ENCODE measurements at regions not wholly inside any gene's neighbourhood (a gene's known extent, or its start where the extent isn't known, plus 50 kb on each side); places are given as distances from the start of the nearest gene placed in this dataset.

DNA sequence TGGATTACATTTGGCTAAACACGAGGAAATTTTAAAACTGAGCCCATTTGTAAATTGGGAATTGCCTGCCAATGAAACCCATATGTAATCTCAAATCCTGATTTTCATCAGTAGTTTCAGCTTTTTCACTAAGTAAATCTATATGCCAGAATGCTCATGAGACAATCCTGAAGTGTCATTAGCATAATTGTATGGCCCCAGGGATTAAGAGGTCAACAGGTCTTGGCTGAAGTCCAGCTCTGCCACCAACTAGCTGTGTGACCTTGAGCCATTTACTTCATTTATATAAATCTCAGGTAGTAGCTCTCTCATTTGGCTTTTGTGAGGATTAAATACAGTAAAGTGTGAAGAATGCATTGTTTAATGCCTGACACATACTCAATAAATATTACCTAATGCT, 320.5 kb upstream of the EMCN start:
- no peak for DNase-seq (ENCODE audit: low read depth, low spot score)
- ChIA-PET CTCF (interaction anchor here (1.1 kb wide), 1 partner anchor 1425 kb away, joined by 3 read pairs; no protein-coding TSS in a partner anchor), POLR2A (no interaction called here)
- TF ChIP-seq, protein P1, sequence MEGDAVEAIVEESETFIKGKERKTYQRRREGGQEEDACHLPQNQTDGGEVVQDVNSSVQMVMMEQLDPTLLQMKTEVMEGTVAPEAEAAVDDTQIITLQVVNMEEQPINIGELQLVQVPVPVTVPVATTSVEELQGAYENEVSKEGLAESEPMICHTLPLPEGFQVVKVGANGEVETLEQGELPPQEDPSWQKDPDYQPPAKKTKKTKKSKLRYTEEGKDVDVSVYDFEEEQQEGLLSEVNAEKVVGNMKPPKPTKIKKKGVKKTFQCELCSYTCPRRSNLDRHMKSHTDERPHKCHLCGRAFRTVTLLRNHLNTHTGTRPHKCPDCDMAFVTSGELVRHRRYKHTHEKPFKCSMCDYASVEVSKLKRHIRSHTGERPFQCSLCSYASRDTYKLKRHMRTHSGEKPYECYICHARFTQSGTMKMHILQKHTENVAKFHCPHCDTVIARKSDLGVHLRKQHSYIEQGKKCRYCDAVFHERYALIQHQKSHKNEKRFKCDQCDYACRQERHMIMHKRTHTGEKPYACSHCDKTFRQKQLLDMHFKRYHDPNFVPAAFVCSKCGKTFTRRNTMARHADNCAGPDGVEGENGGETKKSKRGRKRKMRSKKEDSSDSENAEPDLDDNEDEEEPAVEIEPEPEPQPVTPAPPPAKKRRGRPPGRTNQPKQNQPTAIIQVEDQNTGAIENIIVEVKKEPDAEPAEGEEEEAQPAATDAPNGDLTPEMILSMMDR (IDR thresholded peaks at IDR 0.05; ENCODE audit: insufficient read depth, low read length, missing control alignments), result no peak
- no peak overlapping the region for H3K4me3 ChIP-seq (ENCODE audit: low read depth, low read length)

DNA sequence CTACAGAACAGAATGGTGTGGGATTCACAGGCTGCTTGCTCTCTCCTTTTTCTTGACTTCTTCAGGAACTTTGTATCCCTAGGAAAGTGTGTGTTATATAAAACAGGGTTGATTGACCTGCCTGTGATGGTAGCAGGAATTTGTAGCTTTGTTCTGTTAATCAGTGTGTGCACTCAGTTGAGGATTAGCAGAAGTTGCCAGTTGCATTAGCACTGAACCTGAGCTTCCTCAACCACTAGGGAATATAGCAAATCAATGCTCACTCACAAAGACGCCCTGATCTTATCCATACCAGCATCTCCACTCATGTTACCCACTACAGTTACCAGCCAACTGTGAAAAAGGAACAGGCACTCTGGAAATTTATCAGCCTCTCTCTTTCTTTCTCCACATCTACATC, 319.1 kb upstream of the EMCN start:
- TF ChIP-seq, protein P1 (IDR thresholded peaks at IDR 0.05; ENCODE audit: insufficient read depth, low read length, missing control alignments), result no peak
- H3K4me3 ChIP-seq (ENCODE audit: low read depth, low read length), result no peak overlapping the region
- ChIA-PET POLR2A (no interaction called here), CTCF (no interaction called here)
- no peak for DNase-seq (ENCODE audit: low read depth, low spot score)

DNA sequence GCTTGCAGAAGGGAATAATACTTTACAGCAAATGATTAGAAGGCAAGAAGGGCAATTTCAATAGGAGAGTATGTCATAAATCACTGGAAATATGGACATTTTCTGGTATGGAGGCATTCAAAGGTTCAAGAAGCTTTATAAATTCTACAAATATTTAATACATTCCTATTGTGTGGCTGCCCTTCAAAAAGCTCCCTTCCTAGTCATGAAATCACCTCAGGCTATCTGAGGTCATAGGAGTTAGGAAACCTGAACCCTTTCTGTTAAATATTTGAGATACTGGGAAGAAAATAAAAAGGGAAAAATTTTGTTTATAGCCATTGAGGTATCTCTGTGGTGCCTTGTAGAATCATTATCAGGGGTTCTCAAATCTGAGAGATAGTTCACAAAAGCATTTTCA, 316.8 kb upstream of the EMCN start:
- DNase-seq (ENCODE audit: low read depth, low spot score), result no peak
- H3K4me3 ChIP-seq (ENCODE audit: low read depth, low read length), result no peak overlapping the region
- POLR2A ChIA-PET, result no interaction called here
- TF ChIP-seq, protein P1 (IDR thresholded peaks at IDR 0.05; ENCODE audit: insufficient read depth, low read length, missing control alignments), result no peak
- CTCF ChIA-PET, result no interaction called here

DNA sequence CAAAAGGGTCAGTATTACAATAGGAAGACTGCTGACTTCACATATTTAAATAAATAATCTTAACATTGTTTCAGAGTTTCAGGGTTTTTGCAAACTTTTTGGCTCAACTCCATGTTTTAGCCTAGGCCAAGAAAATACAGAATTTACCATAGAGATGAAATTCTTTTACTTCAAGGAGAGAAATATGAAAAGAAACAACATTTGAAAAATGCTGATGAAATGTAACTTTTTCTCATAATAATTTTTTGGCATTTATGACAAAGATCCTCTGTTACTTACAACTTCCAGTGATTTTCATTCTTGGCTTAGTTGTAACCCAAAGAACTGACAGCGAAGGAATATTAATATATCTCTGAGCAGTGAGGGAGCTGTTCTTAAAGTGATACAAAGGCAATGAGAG, 316.1 kb upstream of the EMCN start:
- ChIA-PET POLR2A (no interaction called here), CTCF (no interaction called here)
- DNase-seq (ENCODE audit: low read depth, low spot score), result no peak
- no peak overlapping the region for H3K4me3 ChIP-seq (ENCODE audit: low read depth, low read length)
- TF ChIP-seq, protein P1 (IDR thresholded peaks at IDR 0.05; ENCODE audit: insufficient read depth, low read length, missing control alignments), result no peak

DNA sequence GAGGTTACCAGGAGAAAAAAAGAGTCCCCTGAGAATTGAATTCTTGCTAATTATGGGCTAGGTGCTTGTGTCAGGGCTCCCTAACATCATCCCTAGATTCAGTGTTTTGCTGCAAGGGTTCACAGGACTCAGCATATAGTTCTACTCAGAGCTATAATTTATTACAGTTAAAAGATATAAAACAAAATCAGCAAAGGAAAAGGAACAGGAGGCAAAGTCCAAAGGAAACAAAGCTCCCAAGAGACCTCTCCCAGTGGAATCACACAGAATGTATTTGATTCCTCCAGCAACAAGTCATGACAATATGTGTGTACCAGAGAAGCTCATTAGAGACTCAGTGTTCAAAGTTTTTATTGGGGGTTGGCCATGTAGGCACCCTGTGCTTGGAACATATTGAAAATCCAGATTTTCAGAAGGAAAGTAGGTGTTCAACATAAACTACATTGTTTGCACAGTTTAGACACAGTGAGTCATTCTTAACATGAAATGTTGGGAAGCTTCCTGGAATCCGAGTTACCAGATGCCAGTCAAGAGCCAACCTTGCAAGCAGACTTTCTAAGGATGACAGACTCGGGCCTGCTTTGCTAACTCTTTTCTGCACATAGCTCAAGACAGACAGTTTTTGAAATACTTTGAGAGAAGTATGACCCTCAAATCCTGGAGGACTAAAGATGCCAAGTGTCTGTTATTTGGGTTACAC, 311.3 kb upstream of the EMCN start:
- ChIA-PET POLR2A (no interaction called here), CTCF (no interaction called here)
- DNase-seq (ENCODE audit: low read depth, low spot score), result no peak
- no peak overlapping the region for H3K4me3 ChIP-seq (ENCODE audit: low read depth, low read length)
- TF ChIP-seq, protein P1 (IDR thresholded peaks at IDR 0.05; ENCODE audit: insufficient read depth, low read length, missing control alignments), result no peak

DNA sequence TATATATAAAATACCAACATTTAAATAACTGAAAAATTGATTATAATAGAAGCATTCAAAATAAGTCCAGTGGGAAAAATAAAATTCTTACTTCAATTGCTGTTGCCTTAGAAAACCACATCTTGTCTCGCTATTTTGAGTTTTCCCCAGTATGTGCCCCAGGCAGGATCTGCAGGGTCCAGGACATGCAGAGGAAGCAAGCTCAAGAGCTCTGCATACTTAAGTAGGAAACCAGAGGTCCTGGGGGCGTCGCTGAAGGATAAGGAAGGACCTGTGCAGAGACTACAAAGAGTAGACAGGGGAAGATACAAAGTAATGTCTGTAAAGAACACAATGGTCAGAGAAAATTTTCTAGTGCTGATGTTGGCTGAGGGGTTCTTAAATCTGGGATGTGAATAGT, 310.5 kb upstream of the EMCN start:
- H3K4me3 ChIP-seq (ENCODE audit: low read depth, low read length), result no peak overlapping the region
- CTCF ChIA-PET, result no interaction called here
- no peak for DNase-seq (ENCODE audit: low read depth, low spot score)
- POLR2A ChIA-PET, result no interaction called here
- TF ChIP-seq, protein P1 (IDR thresholded peaks at IDR 0.05; ENCODE audit: insufficient read depth, low read length, missing control alignments), result no peak
